ENCODE measurements at regions not wholly inside any gene's neighbourhood (a gene's known extent, or its start where the extent isn't known, plus 50 kb on each side); places are given as distances from the start of the nearest gene placed in this dataset.

DNA sequence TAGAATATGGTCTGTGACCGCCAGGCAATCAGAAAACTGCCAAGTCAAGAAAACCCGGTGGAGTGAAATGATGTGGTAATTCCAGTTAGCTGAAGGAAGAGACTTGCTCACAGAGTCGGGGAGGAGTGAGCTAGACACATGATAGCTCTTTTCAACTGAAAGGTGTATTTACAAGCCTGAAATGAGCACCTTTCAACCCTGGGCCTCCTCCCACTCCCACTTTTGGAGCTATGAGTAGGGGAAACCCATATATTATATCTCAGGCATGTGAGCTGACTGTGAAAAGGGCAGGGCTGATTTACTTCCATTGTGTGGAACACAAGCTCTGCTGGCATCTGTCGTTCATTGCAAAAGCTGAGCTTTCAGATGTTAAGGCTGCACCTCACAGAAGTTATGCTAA, 960.2 kb downstream of the TUSC7 start:
- no peak for DNase-seq (ENCODE audit: low read depth)
- H3K4me3 ChIP-seq (ENCODE audit: low read depth, low read length): no peak overlapping the region
- TF ChIP-seq CTCF (IDR thresholded peaks at IDR 0.05; ENCODE audit: low read depth, low read length, missing control alignments): no peak

GRCh38 chr3:117671722-117672318, 962.2 kb downstream of the TUSC7 start:
- DNase-seq (ENCODE audit: low read depth): no peak
- no peak overlapping the region for H3K4me3 ChIP-seq (ENCODE audit: low read depth, low read length)
- TF ChIP-seq CTCF (IDR thresholded peaks at IDR 0.05; ENCODE audit: low read depth, low read length, missing control alignments): no peak

GRCh38 chr3:117674321-117674720, 964.7 kb downstream of the TUSC7 start:
- no peak for DNase-seq (ENCODE audit: low read depth)
- H3K4me3 ChIP-seq (ENCODE audit: low read depth, low read length): no peak overlapping the region
- no peak for TF ChIP-seq CTCF (IDR thresholded peaks at IDR 0.05; ENCODE audit: low read depth, low read length, missing control alignments)

DNA sequence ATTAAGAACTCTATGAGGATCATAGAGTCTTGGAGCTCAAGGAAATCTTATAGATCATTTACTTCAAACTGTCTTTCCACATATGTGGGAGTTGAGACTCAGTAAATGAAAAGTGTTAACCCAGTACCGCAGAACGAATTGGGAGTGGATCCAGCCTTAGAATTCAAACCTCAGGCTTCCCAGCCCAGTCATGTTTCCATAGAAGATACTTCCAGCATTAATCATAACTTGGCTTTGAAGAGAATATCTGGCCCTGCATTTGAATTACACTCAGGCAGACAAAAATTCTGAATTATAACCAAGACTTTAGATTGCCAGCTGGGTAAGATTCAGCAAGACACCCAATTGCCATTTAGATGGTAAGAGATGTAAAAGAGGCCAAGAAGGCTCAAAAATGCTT, 972.0 kb downstream of the TUSC7 start:
- DNase-seq (ENCODE audit: low read depth): no peak
- no peak for TF ChIP-seq CTCF (IDR thresholded peaks at IDR 0.05; ENCODE audit: low read depth, low read length, missing control alignments)
- H3K4me3 ChIP-seq (ENCODE audit: low read depth, low read length): no peak overlapping the region

DNA sequence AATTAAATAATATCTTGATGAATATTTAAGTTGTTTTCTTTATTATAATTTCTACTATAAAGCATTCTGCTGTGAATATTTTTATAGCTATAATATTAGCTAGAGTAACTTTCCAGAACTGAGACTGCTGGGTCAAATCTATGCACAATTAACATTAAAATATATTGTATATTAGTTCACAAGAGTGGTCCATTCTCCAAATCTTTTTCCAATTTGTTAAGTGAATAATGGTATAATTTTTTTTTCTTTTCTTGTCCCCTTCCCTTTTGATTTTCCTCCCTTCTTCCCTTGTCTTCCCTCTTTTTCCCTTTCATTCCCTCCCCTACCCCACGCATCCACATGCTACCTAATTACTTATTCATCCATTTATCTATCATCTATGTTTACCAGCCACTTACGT, 977.5 kb downstream of the TUSC7 start:
- no peak for TF ChIP-seq CTCF (IDR thresholded peaks at IDR 0.05; ENCODE audit: low read depth, low read length, missing control alignments)
- no peak for DNase-seq (ENCODE audit: low read depth)

GRCh38 chr3:117688583-117688982, 979.0 kb downstream of the TUSC7 start:
- no peak for DNase-seq (ENCODE audit: low read depth)
- no peak overlapping the region for H3K4me3 ChIP-seq (ENCODE audit: low read depth, low read length)
- no peak for TF ChIP-seq CTCF (IDR thresholded peaks at IDR 0.05; ENCODE audit: low read depth, low read length, missing control alignments)

More for the DNA sequence above, 977.5 kb downstream of the TUSC7 start:
- H3K4me3 ChIP-seq (ENCODE audit: low read depth, low read length): no peak overlapping the region

DNA sequence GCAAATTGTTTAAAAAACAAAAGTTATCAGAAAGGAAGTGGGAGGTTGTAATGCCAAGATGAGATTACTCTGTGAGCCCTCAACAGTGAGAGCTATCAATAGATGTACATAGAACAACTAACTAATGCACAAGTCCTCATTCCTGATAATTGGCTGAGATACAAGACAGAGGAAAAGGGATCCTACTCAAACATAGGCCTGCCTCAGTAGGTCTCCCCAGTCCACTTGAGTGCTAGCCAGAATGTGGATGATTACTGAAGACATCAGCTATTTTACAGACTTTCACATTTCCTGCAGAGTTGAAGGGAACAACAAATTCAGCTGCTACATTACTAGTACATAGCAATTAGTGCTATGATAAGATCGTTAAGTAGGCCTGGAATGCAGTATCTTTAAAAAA, 981.9 kb downstream of the TUSC7 start:
- TF ChIP-seq CTCF (IDR thresholded peaks at IDR 0.05; ENCODE audit: low read depth, low read length, missing control alignments): no peak
- DNase-seq (ENCODE audit: low read depth): no peak
- H3K4me3 ChIP-seq (ENCODE audit: low read depth, low read length): no peak overlapping the region

Measured in GM12864 (cell line).